Neuronal stem cell (in vitro differentiated cells): ENCODE measurements at regions not wholly inside any gene's neighbourhood (a gene's known extent, or its start where the extent isn't known, plus 50 kb on each side); places are given as distances from the start of the nearest gene placed in this dataset.

ENCODE experiments used
- DNase-seq: peaks from one replicate; pipeline ENCODE4 v3.0.0-alpha.2; 2013; ENCODE audit warnings: low spot score
- H2AFZ ChIP-seq: one replicate; pipeline ENCODE4 v1.6.1; 2013; ENCODE audit warnings: mild to moderate bottlenecking, low read length, inconsistent platforms
- H2AK5ac ChIP-seq: 2 replicates; pipeline ENCODE4 v1.6.1; 2013; ENCODE audit warnings: low read depth, mild to moderate bottlenecking, inconsistent platforms, low read length, moderate library complexity, mixed read lengths
- H2BK120ac ChIP-seq: 2 replicates; pipeline ENCODE4 v1.6.1; 2013; ENCODE audit warnings: low read depth, mild to moderate bottlenecking, inconsistent platforms, low read length, moderate library complexity, mixed read lengths
- H2BK12ac ChIP-seq: one replicate; pipeline ENCODE4 v1.6.1; 2013; ENCODE audit warnings: low read length, inconsistent platforms
- H2BK15ac ChIP-seq: 2 replicates; pipeline ENCODE4 v1.6.1; 2013; ENCODE audit warnings: mild to moderate bottlenecking, low read length, inconsistent platforms, mixed read lengths
- H2BK5ac ChIP-seq: one replicate; pipeline ENCODE4 v1.6.1; 2013; ENCODE audit warnings: inconsistent platforms, mild to moderate bottlenecking, low read length, moderate library complexity
- H3K14ac ChIP-seq: one replicate; pipeline ENCODE4 v1.6.1; 2013; ENCODE audit warnings: low read length, inconsistent platforms
- H3K18ac ChIP-seq: 2 replicates; pipeline ENCODE4 v1.6.1; 2013; ENCODE audit warnings: low read length, inconsistent platforms
- H3K23ac ChIP-seq: 2 replicates; pipeline ENCODE4 v1.6.1; 2013; ENCODE audit warnings: low read depth, mild to moderate bottlenecking, mixed read lengths, low read length, inconsistent platforms; ENCODE audit not compliant: poor library complexity
- H3K27ac ChIP-seq: replicated peaks from 3 replicates; pipeline ENCODE4 v1.5.1; 2013; ENCODE audit warnings: low read length, inconsistent platforms
- H3K27me3 ChIP-seq, 3 experiments: 2 replicates each; pipeline ENCODE4 v1.6.1; 2013; ENCODE audit warnings: low read length in 3 of 3, mild to moderate bottlenecking in 2 of 3, inconsistent platforms in 1 of 3, low read depth in 1 of 3, mixed read lengths in 1 of 3, moderate library complexity in 1 of 3; ENCODE audit not compliant: control insufficient read depth in 3 of 3, insufficient read depth in 3 of 3
- H3K36me3 ChIP-seq, 2 donors: replicated peaks in 1 of 2; 2 replicates each; pipeline ENCODE4 v1.6.1; 2013; ENCODE audit warnings: low read length in 2 of 2; ENCODE audit not compliant: control insufficient read depth in 2 of 2, insufficient read depth in 2 of 2
- H3K4ac ChIP-seq: 2 replicates; pipeline ENCODE4 v1.6.1; 2013; ENCODE audit warnings: inconsistent platforms, mild to moderate bottlenecking, low read length, moderate library complexity
- H3K4me1 ChIP-seq, 2 donors: 1 replicate in 1 of 2; 2 replicates in 1 of 2; pipeline ENCODE4 v1.6.1; 2013; ENCODE audit warnings: low read length in 2 of 2, low read depth in 1 of 2; ENCODE audit not compliant: control insufficient read depth in 2 of 2, insufficient read depth in 1 of 2
- H3K4me2 ChIP-seq: one replicate; pipeline ENCODE4 v1.6.1; 2013; ENCODE audit warnings: mild to moderate bottlenecking, low read length, inconsistent platforms; ENCODE audit not compliant: insufficient read depth, poor library complexity, severe bottlenecking
- H3K4me3 ChIP-seq, 2 donors: 2 replicates each; pipeline ENCODE4 v1.5.1; 2013; ENCODE audit warnings: low read length in 2 of 2, mild to moderate bottlenecking in 2 of 2, inconsistent platforms in 1 of 2, moderate library complexity in 1 of 2
- H3K79me1 ChIP-seq: one replicate; pipeline ENCODE4 v1.6.1; 2013; ENCODE audit warnings: low read depth, mild to moderate bottlenecking, inconsistent platforms, low read length, moderate library complexity
- H3K9ac ChIP-seq: one replicate; pipeline ENCODE4 v1.6.1; 2013; ENCODE audit warnings: mild to moderate bottlenecking, low read depth, low read length, inconsistent platforms; ENCODE audit not compliant: poor library complexity
- H3K9me3 ChIP-seq, 2 donors: replicated peaks in 1 of 2; 2 replicates each; pipeline versions ENCODE3 to v1.6.1; 2013; ENCODE audit warnings: low read length in 2 of 2, mild to moderate bottlenecking in 2 of 2, inconsistent platforms in 1 of 2, low read depth in 1 of 2, mixed read lengths in 1 of 2, moderate library complexity in 1 of 2; ENCODE audit not compliant: control insufficient read depth in 2 of 2, insufficient read depth in 1 of 2
- H4K8ac ChIP-seq: one replicate; pipeline ENCODE4 v1.6.1; 2013; ENCODE audit warnings: low read depth, mild to moderate bottlenecking, inconsistent platforms, low read length, moderate library complexity
- H4K91ac ChIP-seq: one replicate; pipeline ENCODE4 v1.6.1; 2013; ENCODE audit warnings: low read length, low read depth, mild to moderate bottlenecking, inconsistent platforms; ENCODE audit not compliant: poor library complexity
- WGBS, 2 donors: extraction: QIAGEN DNeasy Blood & Tissue Kit; methylation state at CpG; one replicate each; pipeline ENCODE4 v1.1.7; 2013; ENCODE audit warnings: missing lambda C conversion rate in 2 of 2, mixed read lengths in 1 of 2; ENCODE audit not compliant: insufficient read length in 2 of 2, insufficient replicate concordance in 1 of 2; ENCODE audit errors: extremely low coverage in 2 of 2; 5-methylcytosine and 5-hydroxymethylcytosine counted together

GRCh38 chr3:162236949-162237348, 740.3 kb downstream of the OTOL1 start:
- H3K4me3 ChIP-seq: no peak overlapping the region
- no peak overlapping the region for H2BK5ac ChIP-seq
- H3K4me2 ChIP-seq: no peak overlapping the region
- H2BK12ac ChIP-seq: no peak overlapping the region
- H3K23ac ChIP-seq: no peak overlapping the region
- H2BK120ac ChIP-seq: no peak overlapping the region
- H3K27ac ChIP-seq: no peak overlapping the region
- H3K4ac ChIP-seq: no peak overlapping the region
- H3K4me1 ChIP-seq: peaks cover 0 to 1% of the 10 kb centered on the region in 2 donors
- H3K27me3 ChIP-seq: no peaks in the 10 kb centered on the region
- H3K18ac ChIP-seq: no peak overlapping the region
- no peaks in the 10 kb centered on the region for H3K79me1 ChIP-seq
- no CpG with 5 or more reads among the region's 5 CpGs for WGBS, 2 donors
- H4K8ac ChIP-seq: no peak overlapping the region
- DNase-seq: no peak
- H3K36me3 ChIP-seq: no peaks in the 10 kb centered on the region
- no peak overlapping the region for H2AK5ac ChIP-seq
- H2AFZ ChIP-seq: no peak overlapping the region
- no peaks in the 10 kb centered on the region for H3K9me3 ChIP-seq
- no peak overlapping the region for H2BK15ac ChIP-seq
- no peak overlapping the region for H3K14ac ChIP-seq
- H3K9ac ChIP-seq: no peak overlapping the region
- H4K91ac ChIP-seq: no peak overlapping the region

GRCh38 chr3:162250782-162251181, 754.2 kb downstream of the OTOL1 start:
- Histone ChIP-seq H3K4me1 (no peaks in the 10 kb centered on the region), H3K4me3 (no peak overlapping the region), H2BK12ac (no peak overlapping the region), H2BK15ac (no peak overlapping the region), H3K9ac (no peak overlapping the region), H3K79me1 (no peaks in the 10 kb centered on the region), H3K36me3 (no peaks in the 10 kb centered on the region), H3K9me3 (no peaks in the 10 kb centered on the region), H3K14ac (no peak overlapping the region), H2AFZ (no peak overlapping the region), H3K27me3 (no peaks in the 10 kb centered on the region), H2AK5ac (no peak overlapping the region), H4K91ac (no peak overlapping the region), H4K8ac (no peak overlapping the region), H3K4ac (no peak overlapping the region), H3K4me2 (no peak overlapping the region), H3K23ac (no peak overlapping the region), H2BK5ac (no peak overlapping the region), H3K27ac (no peak overlapping the region), H3K18ac (no peak overlapping the region), H2BK120ac (no peak overlapping the region)
- no peak for DNase-seq
- no CpG with 5 or more reads among the region's 1 CpG for WGBS, 2 donors

- Histone ChIP-seq H2AFZ (no peak overlapping the region), H3K18ac (no peak overlapping the region), H3K27ac (no peak overlapping the region), H3K27me3 (no peaks in the 10 kb centered on the region), H2BK5ac (no peak overlapping the region), H3K4me1 (no peaks in the 10 kb centered on the region), H2BK12ac (no peak overlapping the region), H3K36me3 (no peaks in the 10 kb centered on the region), H3K23ac (no peak overlapping the region), H2BK120ac (no peak overlapping the region), H4K91ac (no peak overlapping the region), H3K14ac (no peak overlapping the region), H2AK5ac (no peak overlapping the region), H3K4ac (no peak overlapping the region), H3K9ac (no peak overlapping the region), H3K79me1 (no peaks in the 10 kb centered on the region), H3K4me3 (no peak overlapping the region), H4K8ac (no peak overlapping the region), H3K9me3 (no peaks in the 10 kb centered on the region), H2BK15ac (no peak overlapping the region), H3K4me2 (no peak overlapping the region)
- DNase-seq: no peak
- no CpG with 5 or more reads among the region's 1 CpG for WGBS, 2 donors
Observed at GRCh38 chr3:162262129-162262528, 765.5 kb downstream of the OTOL1 start.

- Histone ChIP-seq H3K4me3 (no peak overlapping the region), H3K27me3 (no peaks in the 10 kb centered on the region), H3K4ac (no peak overlapping the region), H3K23ac (no peak overlapping the region), H4K91ac (no peak overlapping the region), H2BK15ac (no peak overlapping the region), H2BK12ac (no peak overlapping the region), H3K4me2 (no peak overlapping the region), H2AFZ (no peak overlapping the region), H2BK120ac (no peak overlapping the region), H3K36me3 (no peaks in the 10 kb centered on the region), H3K9ac (no peak overlapping the region), H2BK5ac (no peak overlapping the region), H3K27ac (no peak overlapping the region), H3K79me1 (no peaks in the 10 kb centered on the region), H3K14ac (no peak overlapping the region), H4K8ac (no peak overlapping the region), H3K9me3 (no peaks in the 10 kb centered on the region), H3K4me1 (no peaks in the 10 kb centered on the region), H3K18ac (no peak overlapping the region), H2AK5ac (no peak overlapping the region)
- DNase-seq: no peak
- WGBS, 2 donors: no CpG with 5 or more reads among the region's 2 CpGs
Observed at GRCh38 chr3:162263596-162263995, 767.0 kb downstream of the OTOL1 start.
